Suprapubic skin (tissue), 2 donors: ENCODE measurements at regions not wholly inside any gene's neighbourhood (a gene's known extent, or its start where the extent isn't known, plus 50 kb on each side); places are given as distances from the start of the nearest gene placed in this dataset.

Experiments
- EP300 ChIP-seq: sonication (generic); formaldehyde crosslinking; IDR thresholded peaks from one replicate; pipeline ENCODE4 v1.6.1; 2017; ENCODE audit warnings: antibody characterized with exemption
- POLR2A ChIP-seq, 2 donors: fragments of 450-650 bp; IDR thresholded peaks; one replicate each; pipeline ENCODE4 v1.6.1; 2017; ENCODE audit warnings: antibody characterized with exemption in 2 of 2, mild to moderate bottlenecking in 2 of 2, moderate library complexity in 2 of 2

- TF ChIP-seq POLR2A (IDR thresholded peaks at IDR 0.05) = no peak
- no peak for TF ChIP-seq EP300
Observed at GRCh38 chr1:81543764-81544163, 257.0 kb upstream of the ADGRL2 start.
